OCI-LY1 (cell line): ENCODE measurements at regions not wholly inside any gene's neighbourhood (a gene's known extent, or its start where the extent isn't known, plus 50 kb on each side); places are given as distances from the start of the nearest gene placed in this dataset.

Source experiments
- H2AFZ ChIP-seq: fragments of 200-600 bp; sonication (generic), shearing (Covaris generic); 2 replicates; pipeline ENCODE4 v1.6.0; 2014; ENCODE audit warnings: antibody characterized with exemption, mild to moderate bottlenecking, low read length
- H3F3A ChIP-seq: fragments of 200-600 bp; sonication (generic), shearing (Covaris generic); 2 replicates; pipeline ENCODE4 v1.6.0; 2014; ENCODE audit warnings: mild to moderate bottlenecking, antibody characterized with exemption, low read length, moderate library complexity; ENCODE audit not compliant: insufficient read depth
- H3K27ac ChIP-seq: fragments of 200-600 bp; sonication (generic); 2 replicates; pipeline ENCODE4 v1.5.1; 2014; ENCODE audit warnings: low read length, mixed run types, mild to moderate bottlenecking, low read depth; ENCODE audit not compliant: poor library complexity, severe bottlenecking
- H3K27me3 ChIP-seq: fragments of 200-600 bp; sonication (generic); 2 replicates; pipeline ENCODE4 v1.6.0; 2014; ENCODE audit warnings: antibody characterized with exemption, mild to moderate bottlenecking, low read length, moderate library complexity; ENCODE audit not compliant: insufficient read depth
- H3K36me3 ChIP-seq: fragments of 200-600 bp; sonication (generic); 2 replicates; pipeline ENCODE4 v1.6.1; 2014; ENCODE audit warnings: mild to moderate bottlenecking, antibody characterized with exemption, low read length, moderate library complexity, mixed read lengths; ENCODE audit not compliant: insufficient read depth
- H3K4me1 ChIP-seq: fragments of 200-600 bp; sonication (generic); 2 replicates; pipeline ENCODE4 v1.5.1; 2014; ENCODE audit warnings: mild to moderate bottlenecking, low read length, moderate library complexity; ENCODE audit not compliant: insufficient read depth, severe bottlenecking
- H3K4me2 ChIP-seq: fragments of 200-600 bp; sonication (generic), shearing (Covaris generic); 2 replicates; pipeline ENCODE4 v1.6.1; 2014; ENCODE audit warnings: low read length
- H3K4me3 ChIP-seq: fragments of 200-600 bp; sonication (generic); 2 replicates; pipeline ENCODE4 v1.5.1; 2014; ENCODE audit warnings: low read length, low read depth, mild to moderate bottlenecking, mixed read lengths; ENCODE audit not compliant: poor library complexity, severe bottlenecking
- H3K79me2 ChIP-seq: fragments of 200-600 bp; shearing (Covaris generic); 2 replicates; pipeline ENCODE4 v1.6.1; 2016; ENCODE audit warnings: mixed run types, low read length, mixed read lengths; ENCODE audit not compliant: insufficient read depth
- H3K9ac ChIP-seq: fragments of 200-600 bp; sonication (generic), shearing (Covaris generic); 2 replicates; pipeline ENCODE4 v1.6.1; 2014; ENCODE audit warnings: mild to moderate bottlenecking, low read length, mixed read lengths
- H3K9me2 ChIP-seq: fragments of 200-600 bp; sonication (generic), shearing (Covaris generic); 2 replicates; pipeline ENCODE4 v1.6.1; 2014; ENCODE audit warnings: low read depth, mild to moderate bottlenecking, low read length, mixed read lengths
- H3K9me3 ChIP-seq: fragments of 200-600 bp; shearing (Covaris generic); 2 replicates; pipeline ENCODE4 v1.6.1; 2014; ENCODE audit warnings: low read length, mixed read lengths
- H4K20me1 ChIP-seq: fragments of 200-600 bp; sonication (generic), shearing (Covaris generic); 2 replicates; pipeline ENCODE4 v1.6.0; 2016; ENCODE audit warnings: mild to moderate bottlenecking, low read length; ENCODE audit not compliant: insufficient read depth
- EZH2 ChIP-seq: fragments of 200-600 bp; sonication (generic), shearing (Covaris generic); IDR thresholded peaks from 2 replicates; pipeline ENCODE4 v1.8.0; 2017; ENCODE audit warnings: borderline replicate concordance, mixed run types, mild to moderate bottlenecking, antibody characterized with exemption, low read length, moderate library complexity, mixed read lengths
- TF ChIP-seq, protein P1 (sequence below): fragments of 200-600 bp; sonication (generic), shearing (Covaris generic); IDR thresholded peaks from 2 replicates; pipeline ENCODE4 v1.5.1; 2017; ENCODE audit warnings: mild to moderate bottlenecking, antibody characterized with exemption, low read length, moderate library complexity, mixed read lengths

DNA sequence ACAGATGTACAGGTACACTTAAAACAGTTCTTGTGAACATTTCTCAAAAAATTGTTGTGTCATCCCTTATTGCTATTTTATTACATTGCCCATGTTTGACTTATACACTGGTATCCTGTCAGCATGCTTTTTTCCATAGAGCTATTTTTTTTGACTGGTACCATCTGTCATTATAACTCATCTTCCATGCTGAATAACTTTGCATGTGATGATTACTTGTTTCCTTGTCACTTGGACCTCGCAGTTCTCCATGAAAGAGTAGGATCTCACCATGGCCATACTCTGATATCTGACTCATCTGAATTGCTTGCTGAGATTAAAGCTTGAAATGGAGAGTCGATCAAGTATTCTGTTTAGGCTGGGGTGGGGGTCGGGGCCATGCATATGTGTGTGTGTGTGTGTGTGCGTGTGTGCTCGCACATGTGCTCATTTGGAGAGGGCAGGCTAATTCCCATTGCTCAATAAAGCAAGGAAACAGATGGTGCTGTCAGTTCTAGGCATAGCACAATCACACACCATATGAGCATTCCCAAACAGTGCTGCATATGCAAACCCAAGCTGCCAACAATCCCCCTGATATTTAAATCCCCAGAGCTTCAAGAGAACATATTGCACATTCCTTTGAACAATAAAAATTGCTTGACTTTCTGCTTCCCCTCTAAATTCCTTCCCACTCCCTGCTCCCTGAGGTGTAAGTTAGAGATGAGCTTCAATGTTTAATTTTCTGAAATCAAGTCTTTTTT, 62.9 kb downstream of the NHLRC3 start:
- no peak overlapping the region for H3K27ac ChIP-seq
- H4K20me1 ChIP-seq = no peaks in the 10 kb centered on the region
- no peaks in the 10 kb centered on the region for H3K79me2 ChIP-seq
- no peaks in the 10 kb centered on the region for H3F3A ChIP-seq
- no peak for TF ChIP-seq EZH2
- TF ChIP-seq, protein P1, sequence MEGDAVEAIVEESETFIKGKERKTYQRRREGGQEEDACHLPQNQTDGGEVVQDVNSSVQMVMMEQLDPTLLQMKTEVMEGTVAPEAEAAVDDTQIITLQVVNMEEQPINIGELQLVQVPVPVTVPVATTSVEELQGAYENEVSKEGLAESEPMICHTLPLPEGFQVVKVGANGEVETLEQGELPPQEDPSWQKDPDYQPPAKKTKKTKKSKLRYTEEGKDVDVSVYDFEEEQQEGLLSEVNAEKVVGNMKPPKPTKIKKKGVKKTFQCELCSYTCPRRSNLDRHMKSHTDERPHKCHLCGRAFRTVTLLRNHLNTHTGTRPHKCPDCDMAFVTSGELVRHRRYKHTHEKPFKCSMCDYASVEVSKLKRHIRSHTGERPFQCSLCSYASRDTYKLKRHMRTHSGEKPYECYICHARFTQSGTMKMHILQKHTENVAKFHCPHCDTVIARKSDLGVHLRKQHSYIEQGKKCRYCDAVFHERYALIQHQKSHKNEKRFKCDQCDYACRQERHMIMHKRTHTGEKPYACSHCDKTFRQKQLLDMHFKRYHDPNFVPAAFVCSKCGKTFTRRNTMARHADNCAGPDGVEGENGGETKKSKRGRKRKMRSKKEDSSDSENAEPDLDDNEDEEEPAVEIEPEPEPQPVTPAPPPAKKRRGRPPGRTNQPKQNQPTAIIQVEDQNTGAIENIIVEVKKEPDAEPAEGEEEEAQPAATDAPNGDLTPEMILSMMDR = no peak
- H3K4me3 ChIP-seq = no peak overlapping the region
- H3K36me3 ChIP-seq = no peaks in the 10 kb centered on the region
- no peak overlapping the region for H2AFZ ChIP-seq
- no peak overlapping the region for H3K4me2 ChIP-seq
- H3K9me3 ChIP-seq = no peaks in the 10 kb centered on the region
- H3K9me2 ChIP-seq = no peaks in the 10 kb centered on the region; the same call in 1 of the 2 replicates
- H3K27me3 ChIP-seq = no peaks in the 10 kb centered on the region
- H3K4me1 ChIP-seq = peaks cover 2% of the 10 kb centered on the region
- H3K9ac ChIP-seq = no peak overlapping the region

- Histone ChIP-seq H3K4me2 (no peak overlapping the region), H3K9me2 (no peaks in the 10 kb centered on the region), H2AFZ (no peak overlapping the region), H3K79me2 (no peaks in the 10 kb centered on the region), H3K4me3 (no peak overlapping the region), H4K20me1 (no peaks in the 10 kb centered on the region), H3F3A (no peaks in the 10 kb centered on the region), H3K27me3 (no peaks in the 10 kb centered on the region), H3K9ac (no peak overlapping the region), H3K36me3 (no peaks in the 10 kb centered on the region), H3K4me1 (no peaks in the 10 kb centered on the region), H3K27ac (no peak overlapping the region), H3K9me3 (no peaks in the 10 kb centered on the region)
- TF ChIP-seq, protein P1 = no peak
- TF ChIP-seq EZH2 = no peak
These were observed 64.8 kb downstream of the NHLRC3 start for GRCh38 chr13:39102981-39103490.

- H2AFZ ChIP-seq = no peak overlapping the region
- no peaks in the 10 kb centered on the region for H3K36me3 ChIP-seq
- H3K4me2 ChIP-seq = no peak overlapping the region
- H3K27me3 ChIP-seq = no peaks in the 10 kb centered on the region
- H3K79me2 ChIP-seq = no peaks in the 10 kb centered on the region
- H3K4me3 ChIP-seq = no peak overlapping the region
- no peaks in the 10 kb centered on the region for H3K9me3 ChIP-seq
- TF ChIP-seq EZH2 = no peak
- TF ChIP-seq, protein P1 = no peak
- H3K9me2 ChIP-seq = no peaks in the 10 kb centered on the region
- H3K9ac ChIP-seq = no peak overlapping the region
- no peaks in the 10 kb centered on the region for H3F3A ChIP-seq
- H3K27ac ChIP-seq = no peak overlapping the region
- no peaks in the 10 kb centered on the region for H3K4me1 ChIP-seq
- H4K20me1 ChIP-seq = no peaks in the 10 kb centered on the region
These were observed 66.9 kb downstream of the NHLRC3 start for GRCh38 chr13:39105110-39105509.
